Osteoblast (primary cell): ENCODE measurements at regions not wholly inside any gene's neighbourhood (a gene's known extent, or its start where the extent isn't known, plus 50 kb on each side); places are given as distances from the start of the nearest gene placed in this dataset.

Source experiments
- DNase-seq: peaks from one replicate; pipeline ENCODE4 v3.0.0; 2011; ENCODE audit warnings: low spot score, mixed read lengths; ENCODE audit not compliant: insufficient read length; ENCODE audit errors: missing footprints
- H2AFZ ChIP-seq: 2 replicates; pipeline ENCODE4 v1.6.0; 2011; ENCODE audit warnings: mild to moderate bottlenecking, low read length
- H3K27ac ChIP-seq: 2 replicates; pipeline ENCODE4 v1.5.1; 2011; ENCODE audit warnings: mild to moderate bottlenecking, low read depth, low read length, moderate library complexity
- H3K27me3 ChIP-seq: 2 replicates; pipeline ENCODE4 v1.6.0; 2012; ENCODE audit warnings: mild to moderate bottlenecking, control low read depth, inconsistent platforms, low read length, moderate library complexity; ENCODE audit not compliant: insufficient read depth
- H3K36me3 ChIP-seq: 2 replicates; pipeline ENCODE4 v1.5.1; 2011; ENCODE audit warnings: mild to moderate bottlenecking, low read length, control low read depth, moderate library complexity; ENCODE audit not compliant: insufficient read depth
- H3K4me1 ChIP-seq: 2 replicates; pipeline ENCODE4 v1.5.1; 2011; ENCODE audit warnings: mild to moderate bottlenecking, low read length, control low read depth, moderate library complexity; ENCODE audit not compliant: insufficient read depth
- H3K4me2 ChIP-seq: 2 replicates; pipeline ENCODE4 v1.6.0; 2011; ENCODE audit warnings: mild to moderate bottlenecking, low read length; ENCODE audit not compliant: insufficient read depth
- H3K4me3 ChIP-seq: fragments of 200-600 bp; sonication (generic); 3 replicates; pipeline ENCODE4 v1.5.1; 2012; ENCODE audit warnings: mild to moderate bottlenecking, low read length, inconsistent platforms; ENCODE audit not compliant: insufficient read depth
- H3K79me2 ChIP-seq: 2 replicates; pipeline ENCODE4 v1.6.0; 2012; ENCODE audit warnings: mild to moderate bottlenecking, low read length, control low read depth, inconsistent platforms; ENCODE audit not compliant: insufficient read depth
- H3K9me3 ChIP-seq: 2 replicates; pipeline ENCODE4 v1.5.1; 2011; ENCODE audit warnings: low read depth, low read length, control low read depth
- H4K20me1 ChIP-seq: 2 replicates; pipeline ENCODE4 v1.6.0; 2012; ENCODE audit warnings: mild to moderate bottlenecking, low read length, control low read depth; ENCODE audit not compliant: insufficient read depth
- TF ChIP-seq, protein P1 (sequence below): IDR thresholded peaks from 2 replicates; pipeline ENCODE4 v1.5.1; 2011; ENCODE audit warnings: mild to moderate bottlenecking, low read depth, low read length, moderate library complexity; ENCODE audit errors: extremely low read depth

DNA sequence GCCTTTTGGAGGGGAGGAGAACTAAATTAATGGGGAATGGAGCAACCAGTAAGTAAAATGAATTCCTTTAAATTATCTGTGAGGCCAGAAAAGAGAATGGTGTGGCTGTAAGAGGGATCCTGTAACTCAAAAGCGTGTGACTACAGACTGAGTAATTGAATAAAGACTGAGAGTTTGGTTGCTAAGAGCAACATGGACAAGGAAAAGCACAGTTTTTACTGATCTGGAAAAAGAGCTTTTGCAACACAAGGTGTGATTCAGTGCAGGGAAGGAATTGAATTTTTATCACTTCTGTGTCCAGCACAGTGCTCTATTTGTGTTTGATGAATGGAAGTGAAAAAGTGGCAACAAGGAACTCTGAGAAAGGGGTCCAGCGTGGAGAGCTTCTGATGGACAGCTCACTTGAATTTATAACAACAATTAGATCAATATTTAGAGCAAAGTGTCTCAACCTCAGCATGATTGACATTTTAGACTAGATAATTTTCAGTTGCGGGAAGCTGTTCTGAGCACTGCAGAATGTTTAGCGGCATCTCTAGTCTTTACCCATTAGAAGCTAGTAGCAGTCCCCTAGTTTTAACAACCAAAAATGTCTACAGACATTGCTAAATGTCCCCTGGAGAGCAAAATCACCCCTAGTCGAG is 202.8 kb upstream of the BDNF start:
- no peaks in the 10 kb centered on the region for H3K27me3 ChIP-seq
- no peaks in the 10 kb centered on the region for H3K79me2 ChIP-seq
- H3K4me3 ChIP-seq, result no peak overlapping the region
- TF ChIP-seq, protein P1, sequence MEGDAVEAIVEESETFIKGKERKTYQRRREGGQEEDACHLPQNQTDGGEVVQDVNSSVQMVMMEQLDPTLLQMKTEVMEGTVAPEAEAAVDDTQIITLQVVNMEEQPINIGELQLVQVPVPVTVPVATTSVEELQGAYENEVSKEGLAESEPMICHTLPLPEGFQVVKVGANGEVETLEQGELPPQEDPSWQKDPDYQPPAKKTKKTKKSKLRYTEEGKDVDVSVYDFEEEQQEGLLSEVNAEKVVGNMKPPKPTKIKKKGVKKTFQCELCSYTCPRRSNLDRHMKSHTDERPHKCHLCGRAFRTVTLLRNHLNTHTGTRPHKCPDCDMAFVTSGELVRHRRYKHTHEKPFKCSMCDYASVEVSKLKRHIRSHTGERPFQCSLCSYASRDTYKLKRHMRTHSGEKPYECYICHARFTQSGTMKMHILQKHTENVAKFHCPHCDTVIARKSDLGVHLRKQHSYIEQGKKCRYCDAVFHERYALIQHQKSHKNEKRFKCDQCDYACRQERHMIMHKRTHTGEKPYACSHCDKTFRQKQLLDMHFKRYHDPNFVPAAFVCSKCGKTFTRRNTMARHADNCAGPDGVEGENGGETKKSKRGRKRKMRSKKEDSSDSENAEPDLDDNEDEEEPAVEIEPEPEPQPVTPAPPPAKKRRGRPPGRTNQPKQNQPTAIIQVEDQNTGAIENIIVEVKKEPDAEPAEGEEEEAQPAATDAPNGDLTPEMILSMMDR, result no peak
- H3K9me3 ChIP-seq, result no peaks in the 10 kb centered on the region
- H3K4me2 ChIP-seq, result no peak overlapping the region
- H3K4me1 ChIP-seq, result peaks cover 45% of the 10 kb centered on the region
- peak overlapping the region; percentile 87 for H3K27ac ChIP-seq
- no peak for DNase-seq
- H2AFZ ChIP-seq, result peak overlapping the region; percentile 64
- no peaks in the 10 kb centered on the region for H4K20me1 ChIP-seq
- no peaks in the 10 kb centered on the region for H3K36me3 ChIP-seq

DNA sequence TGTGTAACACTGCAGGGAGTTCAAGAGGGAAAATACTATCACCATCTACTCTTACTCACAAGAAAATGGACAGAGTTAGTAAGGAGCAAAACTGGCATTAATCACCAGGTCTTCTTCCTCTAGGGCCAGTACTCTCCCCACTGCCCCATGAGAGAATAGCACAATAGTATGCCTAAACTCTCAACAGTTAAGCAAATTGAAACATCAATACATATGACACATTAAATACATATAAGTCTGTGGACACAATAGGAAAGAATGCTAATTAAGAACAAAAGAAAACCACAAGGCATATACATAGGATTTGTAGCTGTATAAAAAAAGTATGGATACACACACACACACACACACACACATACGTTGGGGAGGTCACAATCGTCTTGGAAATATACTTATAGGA is 197.9 kb upstream of the BDNF start:
- Histone ChIP-seq H3K79me2 (no peaks in the 10 kb centered on the region), H3K27me3 (no peaks in the 10 kb centered on the region), H4K20me1 (no peaks in the 10 kb centered on the region), H3K36me3 (no peaks in the 10 kb centered on the region), H3K4me3 (no peak overlapping the region), H3K27ac (no peak overlapping the region), H3K9me3 (no peaks in the 10 kb centered on the region), H3K4me1 (peaks cover 13% of the 10 kb centered on the region), H3K4me2 (no peak overlapping the region), H2AFZ (no peak overlapping the region)
- TF ChIP-seq, protein P1, result no peak
- no peak for DNase-seq

DNA sequence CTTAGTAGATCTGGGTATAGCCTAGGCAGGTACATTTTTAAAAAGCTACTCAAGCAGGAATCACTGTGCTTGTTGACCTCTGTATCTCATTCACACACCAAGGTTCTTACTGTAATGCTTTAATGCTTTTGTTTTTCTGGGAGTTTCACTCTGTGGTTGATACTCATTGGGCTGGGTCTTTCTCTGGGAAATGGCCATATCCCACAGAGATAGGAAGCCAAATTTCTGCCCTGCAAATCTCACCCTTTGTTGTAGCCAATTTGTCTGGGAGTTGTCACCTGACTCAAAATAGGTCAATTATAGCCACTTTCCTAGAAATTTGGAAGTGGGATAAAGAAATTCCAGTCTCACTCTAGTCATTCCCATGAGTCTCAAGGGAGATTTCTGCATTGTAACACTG is 195.8 kb upstream of the BDNF start:
- no peak overlapping the region for H3K4me2 ChIP-seq
- no peaks in the 10 kb centered on the region for H4K20me1 ChIP-seq
- no peak for DNase-seq
- H3K4me1 ChIP-seq, result peaks cover 3% of the 10 kb centered on the region
- H3K27ac ChIP-seq, result no peak overlapping the region
- H3K36me3 ChIP-seq, result no peaks in the 10 kb centered on the region
- TF ChIP-seq, protein P1, result no peak
- no peaks in the 10 kb centered on the region for H3K79me2 ChIP-seq
- no peaks in the 10 kb centered on the region for H3K27me3 ChIP-seq
- no peak overlapping the region for H3K4me3 ChIP-seq
- H2AFZ ChIP-seq, result no peak overlapping the region
- no peaks in the 10 kb centered on the region for H3K9me3 ChIP-seq

DNA sequence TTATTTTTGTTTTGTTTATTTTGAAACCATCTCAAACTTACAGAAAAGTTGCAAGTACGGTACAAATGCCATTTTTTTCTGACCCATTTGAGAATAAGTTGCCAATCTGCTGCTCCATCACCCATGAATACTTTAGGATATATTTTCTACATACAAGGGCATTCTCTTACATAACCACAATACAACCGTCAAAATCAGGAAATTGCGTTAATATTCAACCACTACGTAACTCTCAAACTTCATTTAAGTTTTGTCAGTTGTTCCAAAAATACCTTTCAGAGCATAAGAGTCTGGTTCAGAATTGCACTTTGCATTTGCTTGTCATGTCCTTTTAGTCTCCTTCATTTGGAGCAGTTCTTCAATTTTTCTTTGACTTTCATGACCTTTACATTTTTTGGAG is 194.3 kb upstream of the BDNF start:
- Histone ChIP-seq H3K36me3 (no peaks in the 10 kb centered on the region), H4K20me1 (no peaks in the 10 kb centered on the region), H3K79me2 (no peaks in the 10 kb centered on the region), H3K27me3 (no peaks in the 10 kb centered on the region), H3K27ac (no peak overlapping the region), H2AFZ (no peak overlapping the region), H3K9me3 (no peaks in the 10 kb centered on the region), H3K4me3 (no peak overlapping the region), H3K4me1 (peaks cover 3% of the 10 kb centered on the region), H3K4me2 (no peak overlapping the region)
- DNase-seq, result no peak
- TF ChIP-seq, protein P1, result no peak
